ENCODE measurements at regions not wholly inside any gene's neighbourhood (a gene's known extent, or its start where the extent isn't known, plus 50 kb on each side); places are given as distances from the start of the nearest gene placed in this dataset.

GRCh38 chr2:180190851-180191250, 183.8 kb upstream of the CWC22 start:
- DNase-seq, result no peak

- no peak for DNase-seq
Observed at GRCh38 chr2:180187611-180188010, 180.5 kb upstream of the CWC22 start.

- DNase-seq, result no peak
Observed at GRCh38 chr2:180184506-180184905, 177.4 kb upstream of the CWC22 start.

GRCh38 chr2:180180511-180180910, 173.4 kb upstream of the CWC22 start:
- no peak for DNase-seq

- no peak for DNase-seq
Observed at GRCh38 chr2:180177534-180177933, 170.4 kb upstream of the CWC22 start.

GRCh38 chr2:180175736-180176135, 168.6 kb upstream of the CWC22 start:
- no peak for DNase-seq

GRCh38 chr2:180174580-180174979, 167.5 kb upstream of the CWC22 start:
- DNase-seq, result no peak

- no peak for DNase-seq
Observed at GRCh38 chr2:180169474-180169873, 162.4 kb upstream of the CWC22 start.

GRCh38 chr2:180161415-180161814, 154.3 kb upstream of the CWC22 start:
- DNase-seq, result no peak

- no peak for DNase-seq
Observed at GRCh38 chr2:180159921-180160320, 152.8 kb upstream of the CWC22 start.

- no peak for DNase-seq
Observed at GRCh38 chr2:180158961-180159360, 151.9 kb upstream of the CWC22 start.

- no peak for DNase-seq
Observed at GRCh38 chr2:180156651-180157050, 149.6 kb upstream of the CWC22 start.

GRCh38 chr2:180150606-180151005, 143.5 kb upstream of the CWC22 start:
- DNase-seq, result no peak

- no peak for DNase-seq
Observed at GRCh38 chr2:180146541-180146940, 139.4 kb upstream of the CWC22 start.

- no peak for DNase-seq
Observed at GRCh38 chr2:180146114-180146513, 139.0 kb upstream of the CWC22 start.

GRCh38 chr2:180145163-180145562, 138.1 kb upstream of the CWC22 start:
- no peak for DNase-seq

GRCh38 chr2:180144338-180144813, 137.3 kb upstream of the CWC22 start:
- DNase-seq, result no peak

- DNase-seq, result no peak
Observed at GRCh38 chr2:180143633-180144337, 136.7 kb upstream of the CWC22 start.

- DNase-seq, result no peak
Observed at GRCh38 chr2:180141600-180141999, 134.5 kb upstream of the CWC22 start.

GRCh38 chr2:180133736-180134135, 126.6 kb upstream of the CWC22 start:
- no peak for DNase-seq

GRCh38 chr2:180130403-180130802, 123.3 kb upstream of the CWC22 start:
- no peak for DNase-seq

GRCh38 chr2:180128861-180129260, 121.8 kb upstream of the CWC22 start:
- no peak for DNase-seq

GRCh38 chr2:180125245-180125962, 118.3 kb upstream of the CWC22 start:
- DNase-seq, result peak; percentile 30
